SK-N-SH (cell line): ENCODE measurements at regions not wholly inside any gene's neighbourhood (a gene's known extent, or its start where the extent isn't known, plus 50 kb on each side); places are given as distances from the start of the nearest gene placed in this dataset.

ENCODE experiments used
- FOSL2 ChIP-seq: IDR thresholded peaks from 2 replicates; pipeline ENCODE4 v1.4.0; 2012; ENCODE audit warnings: low read depth, mild to moderate bottlenecking, moderate library complexity, borderline replicate concordance
- TF ChIP-seq, protein P1 (sequence below): fragments of 200-600 bp; sonication (generic); IDR thresholded peaks from 2 replicates; pipeline ENCODE4 v1.6.1; 2017; ENCODE audit warnings: antibody characterized with exemption, mild to moderate bottlenecking, moderate library complexity

DNA sequence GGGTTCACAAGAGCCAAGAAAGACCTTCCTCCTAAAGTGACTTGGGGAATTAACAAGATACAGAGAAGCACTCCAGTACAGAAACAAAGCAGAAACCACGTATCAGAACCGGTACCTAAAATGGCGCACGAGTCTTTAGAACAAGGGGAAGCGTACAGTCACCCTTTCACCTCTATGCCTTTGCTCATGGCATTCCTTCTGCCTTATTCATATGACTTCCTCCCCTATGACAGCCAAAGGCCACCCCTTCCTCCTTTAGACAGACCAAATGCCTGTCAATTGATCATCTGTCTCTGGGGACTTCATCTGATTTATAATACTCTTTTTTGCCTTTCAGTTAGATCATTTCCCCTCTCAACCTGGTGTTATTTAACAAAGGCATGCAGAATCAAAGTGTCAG, 89.5 kb upstream of the OSBPL8 start:
- 0 out of 2 replicates have a peak, but pooled peaks have one; percentile 7 for TF ChIP-seq FOSL2
- TF ChIP-seq, protein P1, sequence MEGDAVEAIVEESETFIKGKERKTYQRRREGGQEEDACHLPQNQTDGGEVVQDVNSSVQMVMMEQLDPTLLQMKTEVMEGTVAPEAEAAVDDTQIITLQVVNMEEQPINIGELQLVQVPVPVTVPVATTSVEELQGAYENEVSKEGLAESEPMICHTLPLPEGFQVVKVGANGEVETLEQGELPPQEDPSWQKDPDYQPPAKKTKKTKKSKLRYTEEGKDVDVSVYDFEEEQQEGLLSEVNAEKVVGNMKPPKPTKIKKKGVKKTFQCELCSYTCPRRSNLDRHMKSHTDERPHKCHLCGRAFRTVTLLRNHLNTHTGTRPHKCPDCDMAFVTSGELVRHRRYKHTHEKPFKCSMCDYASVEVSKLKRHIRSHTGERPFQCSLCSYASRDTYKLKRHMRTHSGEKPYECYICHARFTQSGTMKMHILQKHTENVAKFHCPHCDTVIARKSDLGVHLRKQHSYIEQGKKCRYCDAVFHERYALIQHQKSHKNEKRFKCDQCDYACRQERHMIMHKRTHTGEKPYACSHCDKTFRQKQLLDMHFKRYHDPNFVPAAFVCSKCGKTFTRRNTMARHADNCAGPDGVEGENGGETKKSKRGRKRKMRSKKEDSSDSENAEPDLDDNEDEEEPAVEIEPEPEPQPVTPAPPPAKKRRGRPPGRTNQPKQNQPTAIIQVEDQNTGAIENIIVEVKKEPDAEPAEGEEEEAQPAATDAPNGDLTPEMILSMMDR = no peak
